Fibroblast of lung (primary cell): ENCODE measurements at regions not wholly inside any gene's neighbourhood (a gene's known extent, or its start where the extent isn't known, plus 50 kb on each side); places are given as distances from the start of the nearest gene placed in this dataset.

ENCODE experiments used
- DNase-seq, 2 donors: peaks; one replicate each; pipeline versions ENCODE4 v3.0.0 to v3.0.0-alpha.2; 2010; ENCODE audit warnings: low read depth in 2 of 2
- H2AFZ ChIP-seq: 2 replicates; pipeline ENCODE4 v1.5.1; 2012; ENCODE audit warnings: low read length, control low read depth, inconsistent platforms
- H3K27ac ChIP-seq: 2 replicates; pipeline ENCODE4 v1.5.1; 2011; ENCODE audit warnings: low read length, control low read depth; ENCODE audit not compliant: insufficient read depth
- H3K27me3 ChIP-seq: 2 replicates; pipeline ENCODE4 v1.5.1; 2011; ENCODE audit warnings: mild to moderate bottlenecking, low read length; ENCODE audit not compliant: control insufficient read depth, insufficient read depth
- H3K36me3 ChIP-seq: 2 replicates; pipeline ENCODE4 v1.5.1; 2011; ENCODE audit warnings: low read length; ENCODE audit not compliant: control insufficient read depth, insufficient read depth
- H3K4me1 ChIP-seq: 2 replicates; pipeline ENCODE4 v1.5.1; 2011; ENCODE audit warnings: low read length; ENCODE audit not compliant: control insufficient read depth, insufficient read depth; ENCODE audit errors: extremely low read depth
- H3K4me2 ChIP-seq: 2 replicates; pipeline ENCODE4 v1.5.1; 2011; ENCODE audit warnings: low read length, control low read depth; ENCODE audit not compliant: insufficient read depth; ENCODE audit errors: extremely low read depth
- H3K4me3 ChIP-seq, 4 experiments: fragments of 200-600 bp in 1 of 4; sonication (generic) in 1 of 4; replicated peaks in 1 of 4; 2 replicates each; pipeline ENCODE4 v1.5.1; 2011 to 2016; ENCODE audit warnings: low read length in 4 of 4, low read depth in 3 of 4, mild to moderate bottlenecking in 3 of 4, control low read depth in 2 of 4, inconsistent platforms in 1 of 4, mixed read lengths in 1 of 4; ENCODE audit not compliant: insufficient read depth in 1 of 4; ENCODE audit errors: control extremely low read depth in 1 of 4
- H3K79me2 ChIP-seq: 2 replicates; pipeline ENCODE4 v1.5.1; 2012; ENCODE audit warnings: mild to moderate bottlenecking, low read length, inconsistent platforms; ENCODE audit not compliant: control insufficient read depth, insufficient read depth
- H3K9ac ChIP-seq: 2 replicates; pipeline ENCODE4 v1.5.1; 2011; ENCODE audit warnings: mild to moderate bottlenecking, low read length, control low read depth; ENCODE audit not compliant: insufficient read depth
- H3K9me3 ChIP-seq: 2 replicates; pipeline ENCODE4 v1.5.1; 2012; ENCODE audit warnings: low read depth, low read length; ENCODE audit not compliant: control insufficient read depth, insufficient read depth
- H4K20me1 ChIP-seq: 2 replicates; pipeline ENCODE4 v1.5.1; 2011; ENCODE audit warnings: low read length; ENCODE audit not compliant: control insufficient read depth, insufficient read depth; ENCODE audit errors: extremely low read depth
- EZH2 ChIP-seq: IDR thresholded peaks from 2 replicates; pipeline ENCODE4 v1.5.1; 2012; ENCODE audit warnings: low read length, control low read depth, mild to moderate bottlenecking; ENCODE audit errors: missing control alignments
- TF ChIP-seq, protein P1 (sequence below), 2 donors: IDR thresholded peaks in 1 of 2; conservative IDR thresholded peaks in 1 of 2; 1 replicate in 1 of 2; 2 replicates in 1 of 2; pipeline ENCODE4 v1.5.1; 2011 to 2012; ENCODE audit warnings: low read length in 2 of 2, control low read depth in 1 of 2, inconsistent platforms in 1 of 2, low read depth in 1 of 2, mild to moderate bottlenecking in 1 of 2

DNA sequence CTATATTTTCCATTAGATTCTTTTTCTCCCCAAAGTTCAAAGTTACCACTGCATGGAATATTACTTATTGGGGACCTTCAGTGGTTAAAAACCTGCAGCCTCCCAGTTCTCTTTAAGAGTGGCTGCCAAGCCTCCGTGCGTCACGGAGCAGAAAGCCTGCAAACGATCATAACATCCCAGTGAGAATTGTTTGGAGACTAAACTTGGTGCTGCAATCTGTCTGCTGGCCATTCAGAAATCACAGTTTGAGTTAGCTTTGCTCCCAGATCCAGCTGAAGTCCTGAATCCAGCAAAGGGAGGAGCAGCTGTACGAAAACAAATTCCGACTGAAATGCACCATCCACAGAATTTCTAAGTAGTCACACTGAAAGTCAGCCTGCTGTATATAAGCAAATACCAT lies 213.5 kb upstream of the PDE10A start:
- DNase-seq = peak; percentile 17 to 56
- no peak for TF ChIP-seq EZH2
- TF ChIP-seq, protein P1, sequence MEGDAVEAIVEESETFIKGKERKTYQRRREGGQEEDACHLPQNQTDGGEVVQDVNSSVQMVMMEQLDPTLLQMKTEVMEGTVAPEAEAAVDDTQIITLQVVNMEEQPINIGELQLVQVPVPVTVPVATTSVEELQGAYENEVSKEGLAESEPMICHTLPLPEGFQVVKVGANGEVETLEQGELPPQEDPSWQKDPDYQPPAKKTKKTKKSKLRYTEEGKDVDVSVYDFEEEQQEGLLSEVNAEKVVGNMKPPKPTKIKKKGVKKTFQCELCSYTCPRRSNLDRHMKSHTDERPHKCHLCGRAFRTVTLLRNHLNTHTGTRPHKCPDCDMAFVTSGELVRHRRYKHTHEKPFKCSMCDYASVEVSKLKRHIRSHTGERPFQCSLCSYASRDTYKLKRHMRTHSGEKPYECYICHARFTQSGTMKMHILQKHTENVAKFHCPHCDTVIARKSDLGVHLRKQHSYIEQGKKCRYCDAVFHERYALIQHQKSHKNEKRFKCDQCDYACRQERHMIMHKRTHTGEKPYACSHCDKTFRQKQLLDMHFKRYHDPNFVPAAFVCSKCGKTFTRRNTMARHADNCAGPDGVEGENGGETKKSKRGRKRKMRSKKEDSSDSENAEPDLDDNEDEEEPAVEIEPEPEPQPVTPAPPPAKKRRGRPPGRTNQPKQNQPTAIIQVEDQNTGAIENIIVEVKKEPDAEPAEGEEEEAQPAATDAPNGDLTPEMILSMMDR (conservative IDR thresholded peaks at IDR 0.05 in 1 of 2, IDR thresholded peaks at IDR 0.05 in 1 of 2; ENCODE audit: low read depth in 1 of 2, low read length in 2 of 2) = no peak
- Histone ChIP-seq H3K4me3 (no peak overlapping the region), H3K9ac (no peak overlapping the region), H2AFZ (no peak overlapping the region), H3K27me3 (no peaks in the 10 kb centered on the region), H3K36me3 (no peaks in the 10 kb centered on the region), H3K9me3 (no peaks in the 10 kb centered on the region), H3K4me2 (no peak overlapping the region), H3K27ac (no peak overlapping the region), H3K79me2 (no peaks in the 10 kb centered on the region), H4K20me1 (no peaks in the 10 kb centered on the region), H3K4me1 (no peaks in the 10 kb centered on the region)

DNA sequence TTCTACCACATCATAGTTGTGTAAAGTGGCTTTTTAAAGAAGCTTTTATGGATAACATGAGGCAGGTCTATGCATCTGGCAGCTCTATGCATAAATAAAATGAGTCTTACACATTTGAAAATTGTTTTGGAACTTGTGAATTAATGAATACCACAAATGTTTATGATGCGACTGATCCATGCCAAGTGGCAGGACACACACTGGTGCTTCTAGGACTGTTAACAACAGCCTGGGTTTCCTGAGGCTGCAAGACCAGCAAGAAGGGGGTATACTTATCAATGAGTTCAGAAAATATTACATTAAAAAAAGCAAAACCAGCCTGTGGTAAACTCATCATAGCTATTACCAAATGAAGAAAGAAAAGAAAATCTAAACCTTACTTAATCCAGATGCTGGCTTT lies 212.9 kb upstream of the PDE10A start:
- H3K9me3 ChIP-seq = no peaks in the 10 kb centered on the region
- no peak for DNase-seq
- H3K4me3 ChIP-seq = no peak overlapping the region
- no peak overlapping the region for H3K9ac ChIP-seq
- H3K27me3 ChIP-seq = no peaks in the 10 kb centered on the region
- no peaks in the 10 kb centered on the region for H3K4me1 ChIP-seq
- H4K20me1 ChIP-seq = no peaks in the 10 kb centered on the region
- no peak overlapping the region for H3K27ac ChIP-seq
- H3K4me2 ChIP-seq = no peak overlapping the region
- H3K79me2 ChIP-seq = no peaks in the 10 kb centered on the region
- H2AFZ ChIP-seq = no peak overlapping the region
- H3K36me3 ChIP-seq = no peaks in the 10 kb centered on the region
- TF ChIP-seq, protein P1 (conservative IDR thresholded peaks at IDR 0.05 in 1 of 2, IDR thresholded peaks at IDR 0.05 in 1 of 2; ENCODE audit: low read depth in 1 of 2, low read length in 2 of 2) = no peak
- TF ChIP-seq EZH2 = no peak

DNA sequence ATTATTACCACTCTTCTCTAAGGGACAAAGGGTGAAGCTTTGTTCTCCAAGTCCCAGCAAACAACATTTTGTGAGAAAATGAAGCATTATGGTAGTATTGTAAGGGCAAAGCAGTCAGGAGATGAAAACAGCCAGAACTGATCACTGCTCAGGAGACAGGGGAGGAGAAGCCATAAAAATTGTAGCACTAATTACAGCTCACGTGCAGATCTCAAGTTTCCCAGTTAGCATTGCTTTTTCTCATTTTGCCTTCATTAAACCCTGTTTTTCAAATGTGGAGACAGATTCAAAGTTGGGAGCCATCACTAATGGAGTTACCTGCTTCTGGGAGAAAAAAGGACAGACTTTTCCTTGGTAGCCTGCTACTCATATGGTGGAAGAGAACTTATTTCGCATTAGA lies 210.9 kb upstream of the PDE10A start:
- Histone ChIP-seq H3K27me3 (no peaks in the 10 kb centered on the region), H3K4me2 (no peak overlapping the region), H4K20me1 (no peaks in the 10 kb centered on the region), H3K9ac (no peak overlapping the region), H3K79me2 (no peaks in the 10 kb centered on the region), H3K9me3 (no peaks in the 10 kb centered on the region), H3K4me3 (no peak overlapping the region), H2AFZ (no peak overlapping the region), H3K4me1 (no peaks in the 10 kb centered on the region), H3K27ac (no peak overlapping the region), H3K36me3 (no peaks in the 10 kb centered on the region)
- TF ChIP-seq, protein P1 (conservative IDR thresholded peaks at IDR 0.05 in 1 of 2, IDR thresholded peaks at IDR 0.05 in 1 of 2; ENCODE audit: low read depth in 1 of 2, low read length in 2 of 2) = no peak
- TF ChIP-seq EZH2 = no peak
- no peak for DNase-seq
